Stimulated activated CD4-positive, alpha-beta T cell treated with anti-CD3 and anti-CD28 coated beads, Interleukin-12 subunit alpha, Interleukin-12 subunit beta, amount 100 ng/mL, for 4 hours (primary cell): ENCODE measurements at regions not wholly inside any gene's neighbourhood (a gene's known extent, or its start where the extent isn't known, plus 50 kb on each side); places are given as distances from the start of the nearest gene placed in this dataset.

Source experiments
- DNase-seq: peaks from one replicate; pipeline ENCODE4 v3.0.0-alpha.2; 2020

DNA sequence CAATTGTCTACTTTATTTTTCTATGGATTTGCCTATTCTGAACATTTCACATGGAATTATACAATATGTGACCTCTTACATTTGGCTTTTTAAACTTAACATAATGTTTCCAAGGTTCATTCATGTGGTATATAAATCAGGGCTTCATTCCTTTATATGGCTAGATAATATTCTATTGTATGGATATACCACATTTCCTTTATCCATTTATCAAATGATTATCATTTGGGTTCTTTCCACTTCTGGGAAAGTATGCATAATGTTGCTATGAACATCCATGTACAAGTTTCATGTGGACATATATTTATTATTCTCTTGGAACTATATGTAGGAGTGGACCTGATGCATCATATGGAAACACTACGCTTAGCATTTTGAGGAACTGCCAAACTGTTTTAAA, 99.7 kb upstream of the NCKAP5 start:
- DNase-seq = no peak

GRCh38 chr2:133668547-133668946, 100.3 kb upstream of the NCKAP5 start:
- no peak for DNase-seq

GRCh38 chr2:133673305-133673905, 105.1 kb upstream of the NCKAP5 start:
- no peak for DNase-seq

DNA sequence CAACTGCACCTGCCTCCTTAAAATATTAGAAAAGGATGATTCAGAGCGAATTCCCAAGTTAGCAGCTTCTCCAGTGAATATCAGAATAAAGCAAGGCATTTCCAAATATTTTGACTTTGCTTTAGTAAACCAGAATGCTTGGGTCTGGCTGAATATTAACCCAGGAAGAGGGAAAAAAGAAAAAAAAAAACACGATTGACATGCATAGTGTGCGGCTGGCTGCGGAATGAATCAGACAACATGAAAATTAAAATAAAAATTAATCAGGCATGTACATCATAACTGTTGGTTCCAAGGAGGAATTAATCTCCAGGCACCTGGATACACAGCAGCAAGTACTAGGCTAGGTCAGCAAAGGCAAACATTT, 105.8 kb upstream of the NCKAP5 start:
- no peak for DNase-seq

- DNase-seq = no peak
Observed at GRCh38 chr2:133674433-133675331, 106.4 kb upstream of the NCKAP5 start.

DNA sequence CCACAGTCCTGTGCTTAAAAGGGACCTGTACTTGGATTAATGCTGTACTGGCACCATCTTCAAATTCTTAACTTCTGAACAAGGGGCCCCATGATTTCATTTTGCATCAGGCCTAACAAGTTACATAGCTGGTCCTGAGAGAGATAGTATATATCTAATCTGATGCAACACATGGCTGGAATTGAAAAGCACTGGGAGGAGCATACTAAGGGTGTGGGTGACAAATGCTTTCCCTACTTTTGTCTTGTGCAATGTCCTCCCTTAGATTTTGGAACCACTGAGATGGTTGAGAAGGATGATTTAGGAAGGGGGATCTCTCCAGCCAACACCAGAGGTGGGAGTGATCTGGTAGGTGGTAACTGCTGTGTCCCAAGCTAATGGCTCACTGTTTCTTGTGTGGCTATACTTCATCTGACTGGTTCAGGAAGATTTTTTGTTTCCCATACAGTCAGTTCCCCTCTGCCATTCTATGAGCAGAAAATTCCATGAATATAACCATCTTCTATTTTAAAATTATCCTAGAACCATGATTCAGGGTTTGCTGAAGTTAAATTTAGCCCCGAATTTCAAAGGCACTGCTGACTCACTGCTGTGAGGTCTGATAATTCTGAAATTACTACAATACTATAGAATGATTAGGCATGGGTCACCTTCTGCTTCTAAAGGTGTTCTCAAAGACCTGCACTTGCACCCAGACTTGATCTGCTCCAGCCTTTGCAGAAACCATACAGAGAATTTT, 108.3 kb upstream of the NCKAP5 start:
- DNase-seq = no peak

DNA sequence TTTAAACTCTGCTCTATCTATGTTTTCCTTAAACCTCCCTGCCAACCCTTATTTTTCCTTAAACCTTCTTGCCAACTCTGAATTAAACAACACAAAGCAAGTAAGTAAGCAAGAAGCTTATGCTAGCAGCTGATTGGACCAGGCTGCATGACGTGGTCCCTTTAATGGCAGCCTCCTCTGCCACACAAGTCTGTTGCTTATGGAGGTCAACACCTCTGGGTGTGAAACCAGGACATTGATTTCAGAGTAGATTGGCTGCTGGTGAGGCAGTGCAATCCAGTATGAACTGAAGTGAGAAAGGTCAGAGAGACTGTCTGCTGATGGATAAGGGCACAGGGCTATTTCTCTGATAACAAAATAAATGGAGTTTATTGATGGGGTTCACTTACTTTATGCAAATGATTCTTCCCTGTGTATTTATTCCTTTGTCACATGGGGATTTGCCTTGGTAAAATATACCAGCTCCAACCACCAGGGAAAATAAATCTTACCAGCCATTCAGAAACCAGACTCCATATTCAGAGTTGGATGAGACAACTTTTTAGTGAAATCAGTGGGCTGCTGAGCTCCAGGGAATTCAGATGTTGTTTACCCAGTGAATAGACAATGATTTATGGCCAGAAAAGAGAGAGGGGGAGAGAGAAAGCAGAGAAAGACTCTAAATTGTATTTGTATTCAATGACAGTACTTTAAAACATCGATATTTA, 112.2 kb upstream of the NCKAP5 start:
- DNase-seq = no peak

DNA sequence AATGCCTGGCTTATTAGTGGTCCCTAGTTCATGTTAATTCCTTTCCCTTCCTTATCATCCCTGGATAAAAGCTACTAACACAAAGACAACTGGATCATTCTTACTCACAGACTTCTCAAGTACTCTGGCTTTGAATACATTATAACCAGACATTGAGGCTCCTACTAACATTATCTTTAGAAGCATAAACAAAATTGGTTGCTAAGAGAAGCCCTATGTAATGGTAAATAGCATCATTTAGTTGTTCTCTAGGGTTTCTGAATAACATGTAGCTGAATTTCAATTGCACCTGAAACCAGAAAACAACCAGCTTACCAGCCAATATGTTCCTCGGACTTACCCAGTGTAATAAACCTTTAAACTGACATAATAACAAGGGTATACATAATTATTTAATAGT, 114.1 kb upstream of the NCKAP5 start:
- no peak for DNase-seq

GRCh38 chr2:133682906-133683305, 114.6 kb upstream of the NCKAP5 start:
- no peak for DNase-seq

DNA sequence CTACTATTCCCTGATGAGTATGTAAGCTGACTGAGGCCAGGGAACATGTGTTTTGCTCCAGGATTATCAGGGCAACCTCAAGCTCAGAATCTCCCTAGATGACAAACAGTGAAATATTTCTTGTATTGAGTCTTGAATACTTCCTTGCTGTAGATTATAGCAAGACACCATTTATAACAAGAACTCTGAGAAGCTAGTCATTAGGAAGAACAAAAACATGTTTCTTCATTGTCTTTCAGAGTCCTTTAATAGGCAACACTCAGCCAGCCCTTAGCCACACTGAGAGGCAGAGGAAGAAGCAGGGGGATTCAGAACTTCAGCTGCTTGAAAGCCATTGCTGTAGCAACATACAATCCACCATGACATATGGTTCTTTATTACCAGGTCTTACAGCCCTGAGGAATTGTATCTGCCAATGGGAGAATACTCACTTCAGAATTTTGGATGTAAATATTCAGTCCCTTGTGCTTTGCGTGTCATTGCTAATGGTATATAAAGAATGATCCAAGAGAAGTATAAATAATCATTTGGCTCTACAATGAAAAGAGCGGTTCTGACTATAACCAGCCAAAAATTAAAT, 117.5 kb upstream of the NCKAP5 start:
- no peak for DNase-seq

DNA sequence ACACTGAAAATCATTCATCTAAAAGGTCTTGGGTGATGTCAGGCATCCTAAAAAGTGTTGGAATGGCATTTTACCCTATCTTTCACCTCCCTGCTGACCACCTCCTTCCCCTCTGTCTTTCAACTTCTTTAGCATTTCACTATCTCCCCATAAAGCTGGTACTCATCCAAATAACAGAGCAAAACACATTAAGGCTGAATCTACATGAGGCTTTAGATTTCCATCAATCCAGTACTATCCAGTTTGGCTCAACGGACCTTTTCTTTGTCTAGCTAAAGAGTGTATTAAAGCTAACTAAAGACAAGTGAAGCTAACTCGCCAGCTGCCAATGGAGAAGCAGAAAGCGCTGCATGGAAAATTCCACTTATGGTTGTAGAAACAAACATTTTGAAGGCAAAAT, 122.5 kb upstream of the NCKAP5 start:
- DNase-seq = no peak

DNA sequence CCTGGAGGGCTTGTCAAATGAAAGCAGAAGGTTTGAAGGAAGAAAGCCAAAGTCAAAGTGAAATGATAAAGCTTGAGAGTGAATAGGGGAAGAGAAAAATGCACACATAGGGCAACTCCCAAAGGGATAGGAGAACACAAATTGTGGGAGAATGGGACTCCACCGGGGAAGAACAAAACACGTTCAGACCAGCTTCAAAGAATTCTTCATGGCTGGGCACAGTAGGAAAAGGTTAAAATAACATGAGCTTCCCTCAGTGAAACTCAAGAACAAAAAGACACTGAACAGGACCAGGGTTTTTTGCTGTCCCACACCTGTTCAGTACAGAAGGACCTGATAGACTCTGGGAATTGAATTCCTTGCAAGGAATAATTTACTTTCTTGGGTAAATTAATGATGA, 123.1 kb upstream of the NCKAP5 start:
- DNase-seq = no peak

GRCh38 chr2:133705287-133705686, 137.0 kb upstream of the NCKAP5 start:
- DNase-seq = no peak

GRCh38 chr2:133710613-133711012, 142.3 kb upstream of the NCKAP5 start:
- DNase-seq = no peak

DNA sequence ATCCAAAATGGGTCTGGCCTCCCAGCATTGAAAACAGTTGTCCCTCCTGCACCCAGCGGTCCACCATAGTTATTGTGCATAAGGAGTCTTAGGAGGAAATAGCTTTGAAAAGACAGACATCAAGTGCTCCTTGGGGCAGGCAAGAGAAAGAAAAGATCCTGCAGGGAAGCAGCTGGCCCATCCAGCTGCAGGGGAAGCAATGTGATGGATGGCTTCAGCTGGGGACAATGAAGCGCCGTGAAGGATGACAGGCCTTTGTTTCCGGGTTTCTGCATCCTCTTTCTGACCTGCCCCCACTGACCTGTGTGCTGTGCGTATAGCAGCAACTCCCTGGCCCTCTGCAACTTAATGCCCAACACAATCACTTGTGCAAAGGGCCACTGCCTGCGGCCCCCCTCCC, 142.9 kb upstream of the NCKAP5 start:
- DNase-seq = no peak

GRCh38 chr2:133711806-133712205, 143.5 kb upstream of the NCKAP5 start:
- no peak for DNase-seq

- DNase-seq = no peak
Observed at GRCh38 chr2:133712369-133712768, 144.1 kb upstream of the NCKAP5 start.

DNA sequence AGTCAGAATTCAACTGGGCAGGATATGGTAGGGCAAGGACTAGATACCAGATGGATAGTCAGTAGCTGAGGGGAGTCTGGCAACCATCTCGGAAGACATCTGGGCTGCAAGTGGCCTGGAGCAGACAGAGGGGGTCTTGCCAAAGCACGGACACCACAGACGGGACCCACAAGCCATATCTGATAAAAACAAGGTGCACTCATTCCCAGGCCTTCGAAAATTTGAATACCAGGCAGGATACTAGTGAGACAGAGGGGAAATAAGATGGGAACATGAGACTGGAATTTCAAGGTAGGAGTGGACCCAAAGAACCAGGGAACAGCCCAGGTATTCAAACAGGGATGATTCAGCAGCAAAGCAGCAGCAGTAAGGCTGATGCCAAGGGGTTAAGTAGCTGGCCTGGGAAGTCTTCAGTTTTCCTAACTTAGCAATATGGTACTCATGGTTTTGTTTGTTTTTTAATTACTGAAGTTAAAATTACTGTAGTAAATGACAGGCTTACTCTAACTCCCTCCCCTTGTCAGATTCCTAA, 144.9 kb upstream of the NCKAP5 start:
- DNase-seq = no peak

DNA sequence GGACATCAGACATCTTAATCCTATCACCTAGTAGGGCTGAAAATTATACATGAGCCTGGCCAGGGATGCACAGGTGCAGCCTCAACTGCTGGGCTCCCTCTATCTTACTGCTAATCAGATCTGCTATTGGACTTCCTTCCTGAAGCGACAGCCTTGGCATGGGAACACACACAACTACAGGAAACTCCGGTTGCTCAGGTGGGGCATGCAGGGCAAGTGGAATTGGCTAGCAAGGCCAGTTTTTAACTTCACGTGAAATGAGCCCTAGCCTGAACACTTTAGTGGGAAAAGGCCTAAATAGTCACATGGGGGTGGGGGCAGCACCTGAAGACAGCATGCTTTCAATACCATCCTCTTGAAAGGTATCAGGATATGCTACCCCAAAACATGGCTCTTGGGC, 147.9 kb upstream of the NCKAP5 start:
- DNase-seq = no peak

DNA sequence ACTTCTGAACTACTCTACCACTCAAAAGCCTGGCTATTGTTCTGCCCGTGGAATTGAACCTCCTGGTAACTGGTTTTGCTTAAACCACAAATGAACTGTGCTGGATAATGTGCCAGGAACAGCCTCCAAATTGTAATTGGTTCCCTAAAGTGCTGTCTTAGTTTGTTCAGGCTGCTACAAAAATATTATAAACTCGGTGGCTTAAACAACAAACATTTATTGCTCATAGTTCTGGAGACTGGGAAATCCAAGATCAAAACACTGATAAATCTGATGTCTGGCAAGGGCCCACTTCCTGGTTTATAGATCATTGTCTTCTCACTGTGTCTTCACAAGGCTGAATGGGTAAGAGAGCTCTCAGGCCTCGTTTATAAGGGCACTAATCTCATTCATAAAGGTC, 149.2 kb upstream of the NCKAP5 start:
- DNase-seq = no peak

DNA sequence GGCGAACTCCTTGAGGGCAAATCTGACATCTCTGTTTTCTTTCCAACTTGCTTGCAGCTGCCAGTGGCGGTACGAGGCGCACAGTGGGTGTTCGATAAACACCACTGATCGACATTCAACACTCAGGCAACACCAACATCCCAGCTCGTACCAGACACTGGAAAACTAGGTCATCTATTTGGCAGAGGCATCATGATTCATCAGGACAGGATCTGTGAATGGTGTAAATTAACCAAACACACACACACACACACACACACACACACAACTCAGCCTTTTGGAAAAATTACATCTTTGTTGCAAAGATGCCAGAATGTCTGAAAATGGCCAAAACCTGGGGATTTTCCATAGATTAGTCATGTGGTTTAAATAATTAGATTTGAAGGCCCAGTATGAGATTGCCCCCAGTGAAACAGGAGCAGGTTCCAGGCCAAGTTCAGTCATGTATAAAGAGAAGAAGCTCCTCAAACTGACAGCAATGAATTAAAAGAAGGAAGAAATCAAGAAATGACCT, 150.5 kb upstream of the NCKAP5 start:
- DNase-seq = no peak

- no peak for DNase-seq
Observed at GRCh38 chr2:133720429-133720828, 152.2 kb upstream of the NCKAP5 start.
